GM18502 (cell line): ENCODE measurements at regions not wholly inside any gene's neighbourhood (a gene's known extent, or its start where the extent isn't known, plus 50 kb on each side); places are given as distances from the start of the nearest gene placed in this dataset.
"Not testable (repeated sequence)": the region's sequence is repeated elsewhere in the genome, so short reads cannot be mapped to it uniquely, and the experiment has no call there.

ENCODE experiments used
- ATAC-seq: cut with Tn5 transposase; IDR thresholded peaks from one replicate; pipeline ENCODE4 v1.9.1; 2021; ENCODE audit warnings: mild to moderate bottlenecking; ENCODE audit not compliant: unreplicated experiment, poor library complexity

GRCh38 chr2:237238249-237238648, 152.6 kb downstream of the COPS8 start:
- ATAC-seq, result no peak

GRCh38 chr2:237240252-237240651, 154.6 kb downstream of the COPS8 start:
- no peak for ATAC-seq

GRCh38 chr2:237240868-237241267, 155.2 kb downstream of the COPS8 start:
- not testable (repeated sequence) for ATAC-seq

- no peak for ATAC-seq
Measured at GRCh38 chr2:237242091-237242536, 156.4 kb downstream of the COPS8 start.

- ATAC-seq, result no peak
Measured at GRCh38 chr2:237243487-237243886, 157.8 kb downstream of the COPS8 start.

- no peak for ATAC-seq
Measured at GRCh38 chr2:237244178-237244577, 158.5 kb downstream of the COPS8 start.

- no peak for ATAC-seq
Measured at GRCh38 chr2:237244976-237245646, 159.4 kb downstream of the COPS8 start.

GRCh38 chr2:237250599-237250998, 163.4 kb downstream of the COL6A3 start:
- no peak for ATAC-seq

- ATAC-seq, result no peak
Measured at GRCh38 chr2:237251986-237252385, 162.0 kb downstream of the COL6A3 start.

- ATAC-seq, result no peak
Measured at GRCh38 chr2:237253046-237253702, 160.8 kb downstream of the COL6A3 start.

GRCh38 chr2:237254369-237254861, 159.5 kb downstream of the COL6A3 start:
- ATAC-seq, result no peak

- ATAC-seq, result no peak
Measured at GRCh38 chr2:237254911-237255578, 158.9 kb downstream of the COL6A3 start.

GRCh38 chr2:237256887-237257286, 157.1 kb downstream of the COL6A3 start:
- no peak for ATAC-seq

- ATAC-seq, result no peak
Measured at GRCh38 chr2:237257471-237257951, 156.5 kb downstream of the COL6A3 start.

- no peak for ATAC-seq
Measured at GRCh38 chr2:237258116-237258515, 155.8 kb downstream of the COL6A3 start.

- no peak for ATAC-seq
Measured at GRCh38 chr2:237258615-237259014, 155.3 kb downstream of the COL6A3 start.

GRCh38 chr2:237259201-237259600, 154.8 kb downstream of the COL6A3 start:
- no peak for ATAC-seq

- no peak for ATAC-seq
Measured at GRCh38 chr2:237260039-237260620, 153.8 kb downstream of the COL6A3 start.

GRCh38 chr2:237260686-237261085, 153.3 kb downstream of the COL6A3 start:
- ATAC-seq, result no peak

GRCh38 chr2:237261327-237261726, 152.6 kb downstream of the COL6A3 start:
- no peak for ATAC-seq
